Activated CD4-positive, alpha-beta T cell treated with anti-CD3 and anti-CD28 coated beads for 48 hours (primary cell): ENCODE measurements at regions not wholly inside any gene's neighbourhood (a gene's known extent, or its start where the extent isn't known, plus 50 kb on each side); places are given as distances from the start of the nearest gene placed in this dataset.
"Not testable (repeated sequence)": the region's sequence is repeated elsewhere in the genome, so short reads cannot be mapped to it uniquely, and the experiment has no call there.

Experiments used
- DNase-seq: peaks from one replicate; pipeline ENCODE4 v3.0.0-alpha.2; 2020

DNA sequence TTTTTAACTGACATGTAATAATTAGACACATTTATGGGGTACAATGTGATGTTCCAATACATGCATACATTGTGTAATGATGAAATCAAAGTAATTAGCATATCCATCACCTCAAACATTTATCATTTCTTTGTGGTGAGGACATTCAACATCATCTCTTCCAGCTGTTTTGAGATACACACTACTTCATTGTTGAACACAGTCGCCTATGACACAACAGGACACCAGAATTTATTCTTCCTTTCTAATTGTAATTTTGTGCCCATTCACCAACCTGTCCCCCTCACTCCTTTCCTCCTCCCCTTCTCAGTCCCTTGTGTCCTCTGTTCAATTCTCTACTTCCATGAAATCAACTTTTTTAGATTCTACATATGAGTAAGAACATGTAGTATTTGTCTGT is 113.4 kb upstream of the CBLB start:
- no peak for DNase-seq

DNA sequence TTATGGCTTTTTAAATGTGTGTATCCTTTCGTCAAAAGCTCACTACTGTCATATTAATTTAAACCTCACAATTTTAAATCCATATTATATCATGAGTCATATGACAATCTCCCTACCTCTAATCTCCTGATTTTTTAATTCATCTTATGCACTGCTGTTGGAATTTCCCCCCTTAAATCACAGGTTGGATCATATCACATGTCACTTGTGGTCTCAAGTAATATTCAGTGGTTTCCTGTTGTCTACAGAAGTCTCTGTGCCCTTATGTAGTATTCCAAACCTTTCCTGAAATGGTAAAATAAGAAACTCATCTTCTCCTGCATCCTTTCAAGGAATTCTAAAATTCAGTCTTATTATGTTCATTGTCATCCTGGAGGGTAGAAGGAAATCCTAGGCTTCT is 116.0 kb upstream of the CBLB start:
- no peak for DNase-seq

DNA sequence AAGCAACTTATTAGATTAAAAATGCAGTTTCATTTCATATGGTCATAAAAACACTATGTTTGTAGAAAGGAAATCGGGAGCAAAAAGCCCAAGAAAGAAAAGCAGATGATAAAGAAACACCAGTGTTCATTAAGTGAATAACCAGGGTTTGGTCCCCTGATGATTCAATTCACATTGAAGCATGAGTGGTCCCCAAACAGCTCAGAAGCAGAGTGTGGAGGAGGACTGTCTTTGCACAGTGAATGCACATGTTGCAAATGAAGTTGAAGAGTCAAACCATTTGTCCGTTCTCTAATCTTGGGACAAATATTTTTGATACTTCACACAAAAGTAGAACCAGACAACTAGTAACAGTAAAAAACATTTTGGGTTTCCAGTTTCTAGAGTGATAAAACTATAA is 117.5 kb upstream of the CBLB start:
- DNase-seq = not testable (repeated sequence)

DNA sequence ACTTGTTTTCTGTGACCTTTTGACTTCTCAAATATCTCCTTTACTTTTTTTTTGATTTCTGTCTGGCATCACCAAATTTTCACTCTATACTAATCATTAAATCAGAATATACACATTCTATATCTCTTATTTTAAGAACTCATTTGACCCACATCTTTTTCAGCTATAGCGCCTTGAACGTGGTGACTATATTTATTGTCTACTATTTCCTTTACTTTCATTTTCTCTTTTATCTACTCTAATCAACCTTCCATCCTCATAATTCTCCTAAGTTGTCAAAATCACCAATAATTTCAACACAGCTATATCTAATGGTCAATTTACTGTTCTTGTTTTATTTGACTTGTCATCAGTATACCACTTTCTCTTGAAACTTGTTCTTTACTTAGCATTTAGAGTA is 119.0 kb upstream of the CBLB start:
- no peak for DNase-seq

DNA sequence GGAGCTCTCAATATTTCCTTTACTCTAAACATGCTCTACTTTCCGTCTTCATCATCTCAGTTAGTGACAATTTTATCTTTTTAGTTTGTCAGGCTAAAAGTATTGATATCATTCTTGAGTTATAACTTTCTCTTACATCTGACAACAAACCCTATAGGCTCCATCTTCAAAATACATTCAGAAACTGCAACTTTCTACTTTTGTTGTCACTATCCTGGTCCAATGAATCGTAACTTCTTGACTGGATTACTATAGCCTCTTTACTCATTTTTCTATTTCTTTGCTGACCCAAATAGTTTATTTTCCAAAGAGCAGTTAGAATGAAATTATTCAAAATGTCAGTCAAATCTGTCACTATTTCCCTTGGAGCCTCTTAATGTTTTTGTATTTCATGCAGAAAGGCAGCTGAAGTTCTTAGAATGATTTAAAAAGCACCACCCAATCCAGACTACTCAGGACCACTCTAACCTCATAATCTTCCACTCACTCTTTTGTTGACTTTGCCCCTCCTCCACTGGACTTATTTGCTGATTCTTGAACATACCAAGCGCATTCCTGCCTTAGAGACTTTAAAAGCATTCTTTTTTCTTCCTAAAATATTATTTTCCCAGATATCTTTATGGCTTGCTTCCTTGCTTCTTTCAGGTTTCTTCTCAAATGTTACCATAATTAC is 119.9 kb upstream of the CBLB start:
- no peak for DNase-seq

DNA sequence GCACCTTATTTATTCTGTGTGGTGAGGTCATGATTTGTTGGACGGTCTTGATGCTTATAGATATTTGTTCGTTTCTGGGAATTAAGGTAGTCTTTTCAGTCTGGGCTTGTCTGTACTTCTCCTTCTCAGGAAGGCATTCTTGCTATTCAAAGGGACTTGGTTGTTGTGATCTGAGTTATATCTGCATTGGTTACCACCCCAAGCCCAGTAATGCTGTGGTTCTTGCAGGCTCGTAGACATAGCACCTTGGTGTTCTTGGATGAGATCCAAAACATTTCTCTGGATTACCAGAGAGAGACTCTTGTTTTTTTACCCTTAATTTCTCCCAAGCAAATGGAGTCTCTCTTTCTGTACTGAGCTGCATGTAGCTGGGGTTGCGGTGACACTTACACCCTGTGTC is 128.0 kb upstream of the CBLB start:
- no peak for DNase-seq

DNA sequence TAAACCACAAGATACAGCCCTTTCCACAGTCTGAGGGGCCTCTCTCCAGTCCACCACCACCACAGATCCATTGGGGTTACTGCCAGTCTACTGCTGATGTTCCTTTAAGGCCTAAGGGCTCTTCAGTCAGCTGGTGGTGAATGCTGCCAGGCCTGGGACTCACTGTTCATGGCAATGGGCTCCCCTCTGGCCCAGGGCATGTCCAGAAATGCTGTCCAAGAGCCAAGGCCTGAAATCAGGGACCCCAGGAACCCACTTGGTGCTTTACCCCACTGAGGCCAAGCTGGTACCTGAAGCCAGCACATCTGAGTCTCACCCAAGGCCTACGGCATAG is 128.6 kb upstream of the CBLB start:
- no peak for DNase-seq

DNA sequence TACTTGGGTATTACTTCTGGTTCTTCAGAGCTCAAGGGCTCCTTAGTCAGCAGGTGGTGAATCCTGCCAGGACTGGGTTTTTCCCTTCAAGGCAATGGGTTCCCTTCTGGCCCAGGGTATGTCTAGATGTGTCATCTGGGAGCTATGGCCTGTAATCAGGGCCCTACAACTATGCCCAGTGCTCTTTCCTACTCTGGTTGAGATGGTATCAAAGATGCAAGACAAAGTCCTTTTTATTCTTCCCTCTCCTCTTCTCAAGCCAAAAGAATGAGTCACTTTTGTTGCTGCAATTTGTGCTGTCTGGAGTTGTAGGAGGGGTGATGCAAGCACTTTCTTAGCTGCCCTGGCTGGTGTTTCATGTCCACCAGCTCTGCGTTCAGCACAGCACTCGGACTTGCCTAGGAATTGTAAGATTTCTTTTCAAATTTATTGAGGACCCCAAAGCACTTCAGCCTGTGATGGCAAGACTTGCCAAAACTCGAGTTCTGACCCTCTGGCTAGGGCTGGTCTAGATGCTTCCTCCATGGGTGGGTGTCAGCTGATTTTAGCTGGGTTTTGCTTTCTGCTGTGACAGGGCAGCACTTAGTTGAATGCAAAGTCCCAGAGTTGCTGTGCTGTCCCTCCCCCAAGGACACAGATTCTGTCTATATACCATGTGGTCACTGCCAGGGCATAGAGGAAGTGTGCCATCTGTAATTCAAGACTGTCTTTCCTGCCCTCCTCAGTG is 129.2 kb upstream of the CBLB start:
- DNase-seq = peak; percentile 25

DNA sequence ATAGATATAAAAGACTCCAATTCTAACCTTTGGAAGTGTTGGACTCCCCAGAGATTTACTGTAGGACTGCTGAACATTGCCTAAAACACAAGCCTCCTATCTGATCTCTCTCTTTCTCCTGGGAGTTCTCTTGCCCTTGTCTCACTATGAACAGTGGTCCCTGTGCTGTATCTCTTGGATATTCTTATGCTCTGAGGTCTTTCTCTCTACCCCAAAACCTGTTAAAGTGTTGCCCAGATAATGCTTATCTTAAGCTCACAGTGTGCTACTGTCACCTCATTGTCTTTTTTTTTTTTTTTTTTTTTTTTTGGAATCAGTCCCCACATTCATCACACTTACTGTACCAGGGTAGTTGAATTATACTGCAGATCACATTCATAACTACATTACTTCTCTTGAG is 131.0 kb upstream of the CBLB start:
- DNase-seq = no peak

DNA sequence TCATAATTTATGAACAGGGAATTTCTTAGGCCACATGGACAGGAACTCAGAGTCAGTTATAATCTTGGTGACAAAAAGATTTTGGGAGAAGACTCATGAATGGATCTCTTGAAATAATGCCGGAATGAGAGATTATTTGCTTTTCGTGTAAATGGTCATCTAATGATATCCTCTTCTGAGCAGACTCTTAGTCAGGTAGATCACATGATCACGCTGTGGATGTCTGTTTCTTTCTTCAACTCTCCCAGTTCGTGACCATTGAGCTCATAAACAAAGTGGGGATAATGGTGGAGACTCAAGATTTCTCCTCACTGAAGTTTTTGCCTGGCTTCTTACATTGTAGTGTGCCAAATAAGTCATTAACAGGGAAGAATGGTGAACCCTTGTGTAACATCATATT is 133.1 kb upstream of the CBLB start:
- no peak for DNase-seq

DNA sequence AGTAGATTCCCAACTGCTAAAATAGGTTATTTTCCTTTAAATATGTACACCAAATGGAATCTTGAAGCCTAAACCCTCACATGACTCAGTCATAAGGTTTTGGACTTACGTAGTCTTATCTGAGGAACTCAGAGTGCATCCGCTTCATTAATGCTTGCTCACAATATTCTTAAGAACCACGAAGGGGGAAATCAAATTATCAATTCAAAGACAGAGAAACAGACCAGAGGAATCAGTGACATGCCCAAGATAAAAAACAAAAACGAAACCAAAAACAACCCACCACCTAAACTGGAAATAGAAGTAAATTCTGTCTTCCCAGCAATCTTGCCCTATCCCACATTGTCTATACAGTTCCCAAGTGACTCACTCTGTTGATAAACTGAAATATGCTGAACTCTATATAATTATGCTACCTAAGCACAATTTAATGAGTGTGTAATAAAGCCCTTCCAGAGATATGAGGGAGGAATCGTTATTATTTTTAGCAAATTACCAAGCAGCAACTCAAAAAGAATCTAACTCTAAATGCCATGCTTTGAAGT is 135.4 kb upstream of the CBLB start:
- DNase-seq = no peak

DNA sequence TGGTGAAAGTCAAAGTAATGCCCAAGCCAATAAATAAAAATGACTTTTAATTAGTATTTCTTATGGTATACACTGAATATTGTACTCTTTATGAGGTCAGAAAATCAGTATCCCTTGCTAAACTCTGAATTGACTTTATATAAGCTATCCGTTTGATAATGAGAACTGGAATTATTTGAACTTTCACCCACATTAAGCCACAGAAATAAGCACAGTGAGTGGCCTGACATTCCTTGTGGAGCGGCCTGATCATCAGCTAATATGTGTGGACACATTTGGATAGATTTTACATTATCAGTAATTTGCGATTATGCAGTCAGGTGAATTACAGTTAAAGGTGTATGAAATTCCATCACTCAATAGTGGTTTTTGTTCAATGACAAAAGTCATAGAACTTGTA is 136.0 kb upstream of the CBLB start:
- no peak for DNase-seq

DNA sequence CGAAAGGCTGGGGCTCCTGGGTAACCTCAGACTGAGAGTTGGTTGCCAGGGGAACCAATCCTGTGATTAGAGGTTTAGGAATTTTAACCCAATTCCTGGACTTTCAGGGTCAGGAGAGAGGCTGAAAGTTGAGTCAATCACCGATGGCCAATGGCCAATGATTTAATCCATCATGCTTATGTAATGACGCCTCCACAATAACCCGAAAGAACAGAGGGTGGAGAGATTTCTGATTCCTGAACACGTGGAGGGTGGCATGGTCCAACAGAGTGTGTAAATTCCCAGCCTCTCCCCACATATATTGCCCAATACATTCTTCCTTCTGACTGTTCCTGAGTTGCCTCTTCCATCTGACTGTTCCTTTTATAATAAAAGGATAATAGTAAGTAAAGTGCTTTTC is 137.2 kb upstream of the CBLB start:
- DNase-seq = no peak

DNA sequence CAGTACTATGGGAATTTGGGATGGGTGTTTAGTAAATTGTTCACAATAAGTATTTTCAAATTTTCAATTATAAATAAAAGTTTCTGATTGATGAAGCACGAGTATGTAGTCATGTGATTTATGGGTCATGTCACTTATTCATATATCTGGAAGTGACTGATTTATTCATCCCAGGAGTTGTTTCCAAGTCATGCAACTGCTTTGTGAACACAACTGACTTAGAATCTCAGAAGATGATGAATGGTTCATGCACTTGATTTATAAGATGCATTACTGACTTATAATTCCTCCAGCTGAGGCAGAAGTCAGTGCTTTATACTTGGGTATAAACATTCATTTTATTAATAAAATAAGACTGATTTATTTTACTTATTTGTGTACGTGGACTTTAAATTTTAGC is 137.8 kb upstream of the CBLB start:
- no peak for DNase-seq

DNA sequence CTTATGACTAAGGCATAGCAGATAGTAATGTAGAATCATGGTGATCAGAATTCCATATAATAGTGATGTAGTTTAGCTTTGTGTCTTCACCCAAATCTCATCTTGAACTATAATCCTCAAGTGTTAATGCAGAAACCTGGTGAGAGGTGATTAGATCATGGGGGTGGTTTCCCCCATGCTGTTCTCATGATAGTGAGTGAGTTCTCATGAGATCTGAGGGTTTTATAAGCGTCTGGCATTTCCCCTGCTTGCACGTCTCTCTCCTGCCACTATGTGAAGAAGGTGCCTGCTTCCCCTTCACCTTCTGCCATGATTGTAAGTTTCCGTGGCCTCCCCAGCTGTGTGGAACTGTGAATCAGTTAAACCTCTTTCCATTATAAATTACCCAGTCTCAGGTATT is 138.7 kb upstream of the CBLB start:
- DNase-seq = peak; percentile 42

DNA sequence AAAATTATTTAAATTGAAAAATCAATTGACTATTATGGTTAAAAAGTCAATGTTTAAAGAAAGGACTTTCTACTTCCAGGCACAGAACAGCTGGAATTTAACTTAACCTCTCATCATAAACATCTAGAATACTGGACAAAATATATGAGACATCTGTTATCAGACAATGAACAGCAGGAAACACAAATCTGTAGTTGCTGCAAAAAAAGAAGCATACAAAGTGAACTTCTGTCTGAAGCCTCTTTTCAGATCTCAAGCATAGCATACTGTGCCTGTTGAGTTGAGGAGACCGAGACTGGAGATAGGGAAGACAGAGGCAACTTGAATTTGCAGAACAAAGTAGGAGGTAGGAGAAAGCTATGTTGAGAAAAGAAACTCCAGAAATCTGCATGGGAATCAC is 140.0 kb upstream of the CBLB start:
- no peak for DNase-seq

DNA sequence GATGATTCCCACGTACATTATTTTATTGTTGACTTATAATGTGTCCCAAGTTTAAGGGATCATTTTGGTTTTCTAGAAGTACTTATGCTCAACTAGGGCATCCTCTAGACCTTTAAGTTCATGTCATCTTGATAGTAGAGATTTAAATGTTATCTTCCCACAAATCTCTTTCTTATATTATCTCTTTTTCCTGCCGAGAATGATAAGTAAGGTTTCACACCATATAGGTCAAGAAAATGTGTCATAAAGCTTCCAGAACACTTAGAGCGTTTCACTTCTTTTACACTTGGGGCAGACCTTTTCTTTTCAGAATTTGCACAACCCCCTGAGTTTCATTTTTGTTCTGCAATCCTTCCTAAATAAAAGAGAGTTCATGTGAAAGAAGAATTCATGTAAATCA is 142.0 kb upstream of the CBLB start:
- DNase-seq = no peak

DNA sequence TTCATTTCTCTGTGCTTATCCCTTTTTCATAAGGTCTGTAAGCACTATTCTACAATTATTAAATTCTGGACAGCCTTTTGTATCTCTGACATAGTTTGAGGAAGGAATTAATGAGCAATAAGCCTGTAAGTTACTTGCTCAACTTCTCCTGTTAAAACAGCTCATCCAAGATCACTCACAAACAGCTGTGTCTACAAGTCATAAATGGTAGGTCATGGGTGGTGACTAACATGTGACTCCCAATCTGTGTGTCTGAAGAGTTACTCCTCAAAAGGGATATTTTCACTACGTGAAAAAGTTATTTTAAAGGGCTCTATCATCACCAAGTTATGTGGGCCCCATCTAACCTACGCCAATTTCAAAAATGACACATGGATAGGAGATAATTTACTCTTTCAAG is 145.2 kb upstream of the CBLB start:
- peak; percentile 18 for DNase-seq

DNA sequence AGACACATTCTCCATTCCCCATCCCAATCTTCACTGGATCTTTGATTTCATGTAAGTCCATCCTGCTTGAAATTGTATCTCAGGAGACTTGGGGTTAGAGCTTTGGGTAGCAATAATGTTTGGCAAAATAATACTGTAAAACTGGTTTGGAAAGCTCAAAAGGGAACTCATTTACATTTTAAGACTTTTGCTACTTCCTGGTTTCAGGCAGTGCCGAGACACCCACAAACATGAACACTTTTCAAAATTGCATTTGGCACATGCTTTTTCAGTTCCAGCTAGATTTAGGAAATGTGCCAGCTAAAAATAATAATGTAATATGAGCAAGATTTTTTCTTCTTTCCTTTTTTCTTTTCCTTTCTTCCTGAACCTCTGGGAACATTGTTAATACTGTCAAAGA is 145.7 kb upstream of the CBLB start:
- no peak for DNase-seq

DNA sequence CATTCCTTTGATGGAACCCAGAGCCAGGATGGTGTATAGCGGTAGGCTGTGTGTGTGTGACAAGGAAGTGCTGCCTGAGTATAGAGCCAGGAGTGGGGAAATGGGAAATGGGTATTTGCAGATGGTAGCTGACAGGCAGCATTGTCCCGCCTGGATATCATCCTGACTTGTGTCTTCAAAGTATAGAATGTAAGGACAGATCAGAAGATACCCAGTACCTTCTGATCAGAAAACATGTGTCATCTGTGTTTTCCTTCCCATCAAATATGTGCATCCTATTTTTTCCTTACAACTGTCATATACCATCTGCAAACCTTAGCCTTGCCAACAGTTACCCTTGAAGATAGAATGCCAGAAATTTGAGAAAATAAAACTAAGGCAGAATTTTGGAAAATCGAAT is 146.2 kb upstream of the CBLB start:
- no peak for DNase-seq

DNA sequence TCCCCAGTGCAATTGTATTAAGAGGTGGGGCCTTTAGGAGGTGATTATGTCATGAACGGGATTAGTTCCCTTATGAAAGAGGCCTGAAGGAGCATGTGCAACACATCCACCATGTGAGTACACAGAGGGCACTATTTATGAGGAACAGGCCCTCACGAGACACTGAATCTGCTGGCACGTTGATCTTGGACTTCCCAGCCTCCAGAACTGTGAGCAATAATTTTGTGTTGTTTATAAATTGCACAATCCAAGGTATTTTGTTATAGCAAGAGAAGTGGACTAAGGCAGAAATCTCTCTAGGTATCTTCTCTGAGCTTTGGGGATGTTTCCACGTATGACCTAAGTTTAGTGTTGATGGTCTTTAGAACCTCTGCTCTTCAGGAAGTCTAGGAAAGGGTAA is 149.3 kb upstream of the CBLB start:
- no peak for DNase-seq

DNA sequence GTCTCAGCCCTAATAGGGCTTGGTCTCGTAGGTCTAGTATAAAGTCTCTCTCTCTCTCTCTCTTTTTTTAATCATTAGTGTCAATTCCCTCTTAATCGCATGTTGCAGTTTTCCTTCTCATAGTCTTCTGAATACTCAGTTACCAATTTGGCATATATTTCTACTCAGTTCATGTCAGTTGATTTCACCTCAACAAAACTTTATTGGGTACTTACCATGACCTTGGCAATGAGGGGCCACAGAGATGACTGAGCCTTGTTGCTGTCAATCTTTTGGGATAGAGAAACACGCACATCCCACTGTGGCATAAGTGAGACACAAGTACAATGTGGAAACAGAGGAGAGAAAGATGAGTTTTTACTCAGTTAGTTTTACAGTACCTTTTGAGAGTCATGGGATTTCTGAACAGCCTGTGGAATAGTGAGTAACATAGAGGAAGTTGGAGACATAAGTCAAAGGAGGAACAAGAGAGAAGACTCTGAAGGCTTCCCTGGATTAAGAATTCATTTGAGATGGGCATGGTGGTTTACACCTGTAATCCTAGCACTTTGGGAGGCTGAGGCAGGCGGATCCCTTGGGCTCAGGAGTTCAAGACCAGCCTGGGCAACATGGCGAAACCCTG is 150.2 kb upstream of the CBLB start:
- DNase-seq = no peak

DNA sequence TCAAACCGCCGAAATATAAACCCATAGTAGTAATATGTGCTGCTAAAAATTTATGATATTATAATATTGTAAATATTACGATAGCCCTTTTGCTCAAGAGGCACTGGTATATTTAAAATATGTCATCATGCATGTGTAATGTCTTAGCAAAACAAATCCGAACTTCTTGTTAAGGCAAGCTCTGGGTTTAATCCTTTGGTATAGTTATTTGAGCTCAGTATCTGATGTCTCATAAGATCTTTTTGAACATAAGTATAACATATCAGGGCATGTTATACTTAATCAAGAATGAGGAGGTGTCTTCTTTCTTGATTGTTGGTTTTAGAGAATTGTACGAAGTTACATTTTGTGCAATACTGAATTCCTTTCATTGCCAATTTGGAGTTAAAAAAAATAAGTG is 154.1 kb upstream of the CBLB start:
- DNase-seq = no peak

DNA sequence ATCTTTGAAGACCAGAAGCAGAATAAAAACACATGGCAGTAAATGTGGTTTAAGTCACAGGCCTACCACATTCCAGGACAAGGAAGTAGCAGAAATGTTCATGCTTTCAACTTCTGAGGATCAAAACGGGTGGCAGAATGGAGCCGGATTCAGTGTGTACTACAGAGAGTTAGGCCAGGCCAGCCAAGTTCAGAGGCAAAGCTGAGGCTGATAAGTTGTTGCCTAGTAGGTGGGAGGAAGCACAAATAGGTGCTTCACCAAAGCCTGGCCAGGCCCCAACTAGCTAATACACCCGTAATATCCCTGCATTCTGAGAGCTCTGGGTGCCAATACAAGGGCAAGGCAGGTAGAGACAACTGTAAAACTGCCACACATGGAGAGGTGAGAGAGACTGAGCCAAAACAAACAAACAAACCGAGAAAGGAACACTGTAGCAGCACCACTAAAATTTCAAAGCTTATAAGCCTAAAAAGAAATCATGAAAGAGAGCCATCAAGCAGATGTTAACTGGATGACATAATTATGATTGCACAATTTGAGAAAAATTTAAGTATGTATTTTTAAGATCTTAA is 156.4 kb upstream of the CBLB start:
- no peak for DNase-seq
